WERI-Rb-1 (cell line): ENCODE measurements at regions not wholly inside any gene's neighbourhood (a gene's known extent, or its start where the extent isn't known, plus 50 kb on each side); places are given as distances from the start of the nearest gene placed in this dataset.

Source experiments
- DNase-seq: peaks from one replicate; pipeline ENCODE4 v3.0.0-alpha.2; 2020
- H3K27ac ChIP-seq: fragments of 250-450 bp; sonication (Bioruptor Pico); 2 replicates; pipeline ENCODE4 v1.5.1; 2020; ENCODE audit warnings: mild to moderate bottlenecking, moderate library complexity
- H3K27me3 ChIP-seq: fragments of 250-450 bp; sonication (Bioruptor Pico); 2 replicates; pipeline ENCODE4 v1.5.1; 2021; ENCODE audit warnings: mild to moderate bottlenecking, low read depth, moderate library complexity; ENCODE audit not compliant: insufficient read depth, severe bottlenecking
- H3K36me3 ChIP-seq: fragments of 250-450 bp; sonication (Bioruptor Pico); 2 replicates; pipeline ENCODE4 v1.5.1; 2020; ENCODE audit warnings: mild to moderate bottlenecking, moderate library complexity
- H3K4me3 ChIP-seq: 2 replicates; pipeline ENCODE4 v1.5.1; 2011; ENCODE audit warnings: low read depth, mild to moderate bottlenecking, control low read depth, low read length
- H3K9me3 ChIP-seq: fragments of 250-450 bp; sonication (Bioruptor Pico); 2 replicates; pipeline ENCODE4 v1.5.1; 2021; ENCODE audit warnings: mild to moderate bottlenecking, moderate library complexity; ENCODE audit not compliant: severe bottlenecking
- TF ChIP-seq, protein P1 (sequence below): IDR thresholded peaks from 2 replicates; pipeline ENCODE4 v1.5.1; 2011; ENCODE audit warnings: low read depth, mild to moderate bottlenecking, control low read depth, inconsistent platforms, low read length

GRCh38 chr7:7117935-7118586, 64.3 kb upstream of the C1GALT1 start:
- Histone ChIP-seq H3K4me3 (no peak overlapping the region), H3K9me3 (no peaks in the 10 kb centered on the region), H3K27ac (peak overlapping the region; percentile 74), H3K36me3 (no peaks in the 10 kb centered on the region), H3K27me3 (no peaks in the 10 kb centered on the region)
- DNase-seq: peak; percentile 80
- TF ChIP-seq, protein P1, sequence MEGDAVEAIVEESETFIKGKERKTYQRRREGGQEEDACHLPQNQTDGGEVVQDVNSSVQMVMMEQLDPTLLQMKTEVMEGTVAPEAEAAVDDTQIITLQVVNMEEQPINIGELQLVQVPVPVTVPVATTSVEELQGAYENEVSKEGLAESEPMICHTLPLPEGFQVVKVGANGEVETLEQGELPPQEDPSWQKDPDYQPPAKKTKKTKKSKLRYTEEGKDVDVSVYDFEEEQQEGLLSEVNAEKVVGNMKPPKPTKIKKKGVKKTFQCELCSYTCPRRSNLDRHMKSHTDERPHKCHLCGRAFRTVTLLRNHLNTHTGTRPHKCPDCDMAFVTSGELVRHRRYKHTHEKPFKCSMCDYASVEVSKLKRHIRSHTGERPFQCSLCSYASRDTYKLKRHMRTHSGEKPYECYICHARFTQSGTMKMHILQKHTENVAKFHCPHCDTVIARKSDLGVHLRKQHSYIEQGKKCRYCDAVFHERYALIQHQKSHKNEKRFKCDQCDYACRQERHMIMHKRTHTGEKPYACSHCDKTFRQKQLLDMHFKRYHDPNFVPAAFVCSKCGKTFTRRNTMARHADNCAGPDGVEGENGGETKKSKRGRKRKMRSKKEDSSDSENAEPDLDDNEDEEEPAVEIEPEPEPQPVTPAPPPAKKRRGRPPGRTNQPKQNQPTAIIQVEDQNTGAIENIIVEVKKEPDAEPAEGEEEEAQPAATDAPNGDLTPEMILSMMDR: no peak

- no peaks in the 10 kb centered on the region for H3K36me3 ChIP-seq
- no peaks in the 10 kb centered on the region for H3K27me3 ChIP-seq
- DNase-seq: no peak
- H3K27ac ChIP-seq: peak overlapping the region; percentile 57; the same call in 1 of the 2 replicates
- H3K4me3 ChIP-seq: no peak overlapping the region
- TF ChIP-seq, protein P1: no peak
- no peaks in the 10 kb centered on the region for H3K9me3 ChIP-seq
These were observed 63.5 kb upstream of the C1GALT1 start for GRCh38 chr7:7118822-7119221.

DNA sequence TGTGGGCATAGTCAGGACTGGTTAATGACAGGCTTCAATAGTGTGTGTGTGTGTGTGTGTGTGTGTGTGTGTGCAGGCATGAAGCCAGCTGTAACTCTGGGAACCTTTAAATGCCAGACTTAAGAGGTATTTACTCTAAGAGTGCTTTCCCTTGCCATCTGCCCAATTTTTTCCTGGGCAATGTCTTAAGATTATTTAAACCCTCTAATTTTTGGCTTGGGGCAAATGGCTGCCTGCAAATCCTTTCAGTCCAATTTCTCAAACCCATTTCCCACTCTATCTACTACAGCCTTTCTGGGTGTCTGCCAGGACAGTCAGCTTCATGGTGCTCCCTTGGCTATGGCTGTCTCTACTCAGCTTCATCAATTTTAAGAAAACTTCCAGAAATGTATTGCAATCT, 62.6 kb upstream of the C1GALT1 start:
- no peak overlapping the region for H3K4me3 ChIP-seq
- peak; percentile 45 for DNase-seq
- H3K36me3 ChIP-seq: no peaks in the 10 kb centered on the region
- TF ChIP-seq, protein P1: no peak
- no peaks in the 10 kb centered on the region for H3K9me3 ChIP-seq
- no peak overlapping the region for H3K27ac ChIP-seq
- H3K27me3 ChIP-seq: no peaks in the 10 kb centered on the region

DNA sequence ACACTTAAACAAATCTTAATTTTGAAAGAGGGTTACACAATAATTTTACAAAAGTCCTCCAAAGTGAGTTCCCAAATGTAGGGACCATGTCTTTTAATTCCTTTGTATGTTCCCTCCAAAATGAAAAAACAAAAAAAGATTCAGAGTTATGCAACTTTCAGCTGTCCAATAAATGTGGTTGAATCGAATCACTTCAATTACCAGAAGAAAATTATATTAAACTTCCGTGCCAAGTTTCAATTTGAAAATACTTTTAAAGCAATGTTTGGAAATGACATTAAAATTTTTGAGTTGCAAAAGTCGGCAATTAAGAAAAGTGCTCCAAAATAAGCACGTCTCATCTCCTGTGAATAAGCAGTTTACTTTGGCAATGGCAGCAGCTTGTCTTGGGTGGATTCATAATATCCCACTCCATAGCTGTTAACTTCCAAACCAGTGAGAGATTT, 60.3 kb upstream of the C1GALT1 start:
- no peak for DNase-seq
- Histone ChIP-seq H3K27me3 (no peaks in the 10 kb centered on the region), H3K9me3 (no peaks in the 10 kb centered on the region), H3K4me3 (no peak overlapping the region), H3K36me3 (no peaks in the 10 kb centered on the region), H3K27ac (no peak overlapping the region)
- TF ChIP-seq, protein P1: no peak

DNA sequence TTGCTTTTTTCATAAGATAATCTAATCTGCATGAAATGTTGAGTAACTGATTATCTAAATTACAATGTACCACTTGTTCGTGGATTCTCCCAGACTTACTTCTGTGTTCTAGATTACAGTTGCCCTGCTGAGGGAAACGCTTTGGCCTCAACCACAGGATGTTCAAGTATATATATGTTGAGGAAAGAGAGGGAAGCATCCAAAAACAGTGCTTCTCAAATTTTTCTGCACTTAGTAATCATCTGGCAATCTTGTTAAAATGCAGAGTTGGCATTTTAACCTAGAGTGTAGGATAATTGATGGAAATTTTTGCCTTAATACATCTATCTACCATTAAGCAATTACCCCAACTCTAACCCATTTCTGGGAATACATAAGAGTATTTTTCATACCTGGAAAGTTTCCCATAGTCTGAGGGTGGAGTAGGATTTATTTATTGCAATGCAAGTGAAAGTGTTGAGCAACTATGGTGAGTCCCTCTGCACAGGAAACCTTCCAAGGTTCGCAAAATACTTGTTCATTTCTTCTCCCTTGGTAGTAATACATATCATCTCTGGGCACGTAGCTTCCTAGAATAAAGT, 59.6 kb upstream of the C1GALT1 start:
- no peak for DNase-seq
- Histone ChIP-seq H3K9me3 (no peaks in the 10 kb centered on the region), H3K27ac (no peak overlapping the region), H3K4me3 (no peak overlapping the region), H3K27me3 (no peaks in the 10 kb centered on the region), H3K36me3 (no peaks in the 10 kb centered on the region)
- TF ChIP-seq, protein P1: no peak
